GM12801 (cell line): ENCODE measurements at regions not wholly inside any gene's neighbourhood (a gene's known extent, or its start where the extent isn't known, plus 50 kb on each side); places are given as distances from the start of the nearest gene placed in this dataset.

Experiments used
- CTCF ChIP-seq: IDR thresholded peaks from one replicate; pipeline ENCODE4 v1.5.1; 2011; ENCODE audit warnings: control low read depth; ENCODE audit not compliant: insufficient read length; ENCODE audit errors: extremely low read depth

- no peak for TF ChIP-seq CTCF
Measured at GRCh38 chr12:66831495-66831894, 152.6 kb upstream of the GRIP1 start.

GRCh38 chr12:66832997-66833396 is 154.1 kb upstream of the GRIP1 start:
- TF ChIP-seq CTCF = no peak

GRCh38 chr12:66836623-66837310 is 157.9 kb upstream of the GRIP1 start:
- no peak for TF ChIP-seq CTCF

GRCh38 chr12:66837311-66837627 is 158.4 kb upstream of the GRIP1 start:
- TF ChIP-seq CTCF = no peak

- TF ChIP-seq CTCF = no peak
Measured at GRCh38 chr12:66838366-66838765, 159.5 kb upstream of the GRIP1 start.

GRCh38 chr12:66848967-66849366 is 170.1 kb upstream of the GRIP1 start:
- TF ChIP-seq CTCF = no peak

- no peak for TF ChIP-seq CTCF
Measured at GRCh38 chr12:66851134-66851533, 172.3 kb upstream of the GRIP1 start.
